PC-9 (cell line): ENCODE measurements at regions not wholly inside any gene's neighbourhood (a gene's known extent, or its start where the extent isn't known, plus 50 kb on each side); places are given as distances from the start of the nearest gene placed in this dataset.

Experiments used
- BruUV-seq: library from RNA; stranded (reverse); fragments of 400-500 nt; replicated peaks from 2 replicates; lab custom pipeline; 2021; lab: Mats Ljungman, UMichigan
- CTCF ChIA-PET: fragments of 300-600 bp; sonication (Branson Sonifier 250); formaldehyde crosslinking; loops from one replicate; lab custom pipeline; 2022; ENCODE audit warnings: antibody characterized with exemption; lab: Charles Lee
- POLR2A ChIA-PET: fragments of 300-600 bp; sonication (Branson Sonifier 250); formaldehyde crosslinking; loops from one replicate; lab custom pipeline; 2022; ENCODE audit warnings: antibody characterized with exemption; ENCODE audit not compliant: unreplicated experiment; lab: Charles Lee
- DNase-seq, 2 experiments: peaks; one replicate each; pipeline versions ENCODE4 v3.0.0 to v3.0.0-alpha.2; 2015 to 2022; ENCODE audit warnings: mixed read lengths in 1 of 2
- H2AFZ ChIP-seq: fragments of 200-600 bp; sonication (generic); 2 replicates; pipeline ENCODE4 v1.8.1; 2017; ENCODE audit warnings: antibody characterized with exemption
- H3F3A ChIP-seq: fragments of 200-600 bp; sonication (generic); 2 replicates; pipeline ENCODE4 v1.8.1; 2017; ENCODE audit warnings: antibody characterized with exemption, mild to moderate bottlenecking, low read depth; ENCODE audit not compliant: insufficient read depth
- H3K27ac ChIP-seq: fragments of 200-600 bp; sonication (generic); 2 replicates; pipeline ENCODE4 v1.6.1; 2016; ENCODE audit warnings: mixed run types
- H3K27me3 ChIP-seq: fragments of 200-600 bp; sonication (generic); 2 replicates; pipeline ENCODE4 v1.6.1; 2016; ENCODE audit warnings: low read depth, mixed run types; ENCODE audit not compliant: insufficient read depth
- H3K36me3 ChIP-seq: fragments of 200-600 bp; sonication (generic); 2 replicates; pipeline ENCODE4 v1.6.1; 2016; ENCODE audit warnings: low read depth, mixed run types
- H3K4me1 ChIP-seq: fragments of 200-600 bp; sonication (generic); replicated peaks from 2 replicates; pipeline ENCODE4 v1.6.1; 2016; ENCODE audit warnings: mixed run types; ENCODE audit not compliant: insufficient read depth
- H3K4me2 ChIP-seq: fragments of 200-600 bp; sonication (generic); 2 replicates; pipeline ENCODE4 v1.6.1; 2017; ENCODE audit warnings: mixed run types
- H3K4me3 ChIP-seq: fragments of 200-600 bp; sonication (generic); 2 replicates; pipeline ENCODE4 v1.6.1; 2016; ENCODE audit warnings: mixed run types
- H3K79me2 ChIP-seq: fragments of 200-600 bp; sonication (generic); 2 replicates; pipeline ENCODE4 v1.6.1; 2017; ENCODE audit warnings: low read depth, mixed run types
- H3K9me2 ChIP-seq: fragments of 200-600 bp; sonication (generic); 2 replicates; pipeline ENCODE4 v1.8.1; 2017; ENCODE audit warnings: mild to moderate bottlenecking; ENCODE audit not compliant: insufficient read depth
- H3K9me3 ChIP-seq: fragments of 200-600 bp; sonication (generic); 2 replicates; pipeline ENCODE4 v1.8.1; 2016; ENCODE audit warnings: low read depth; ENCODE audit not compliant: insufficient read depth
- H4K20me1 ChIP-seq: fragments of 200-600 bp; sonication (generic); 2 replicates; pipeline ENCODE4 v1.8.1; 2017; ENCODE audit not compliant: insufficient read depth
- EZH2 ChIP-seq: fragments of 200-600 bp; sonication (generic); IDR thresholded peaks from 2 replicates; pipeline ENCODE4 v1.8.0; 2017; ENCODE audit warnings: antibody characterized with exemption, low read depth
- intact Hi-C: fragments of 100-400 bp; cut with micrococcal nuclease; formaldehyde crosslinking; loops from one replicate; pipeline ENCODE4 v1.10.0; 2022; ENCODE audit not compliant: unreplicated experiment
- TF ChIP-seq, protein P1 (sequence below): fragments of 200-600 bp; sonication (generic); conservative IDR thresholded peaks from 2 replicates; pipeline ENCODE4 v1.6.1; 2017; ENCODE audit warnings: mixed run types, antibody characterized with exemption, mild to moderate bottlenecking, moderate library complexity

DNA sequence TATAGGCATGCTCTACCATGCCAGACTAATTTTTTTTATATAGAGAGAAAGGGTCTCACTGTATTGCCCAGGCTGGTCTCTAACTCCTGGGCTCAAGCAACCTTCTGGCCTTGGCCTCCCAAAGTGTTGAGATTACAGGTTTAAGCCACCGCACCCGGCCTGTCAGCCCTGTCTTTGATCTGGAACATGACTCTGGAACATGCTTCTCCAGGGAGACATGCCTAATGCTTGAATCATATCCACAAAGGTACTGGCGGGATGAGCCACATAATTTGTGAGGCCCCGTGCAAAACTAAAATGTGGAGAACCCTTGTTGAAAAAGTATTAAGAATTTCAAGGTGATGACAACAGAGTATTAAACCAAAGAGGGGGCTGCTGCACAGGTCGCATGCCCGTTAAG lies 282.8 kb downstream of the ARHGAP12 start:
- Histone ChIP-seq H3K79me2 (no peaks in the 10 kb centered on the region), H3K9me2 (no peaks in the 10 kb centered on the region), H3K27me3 (no peaks in the 10 kb centered on the region), H3K4me3 (no peak overlapping the region), H3K9me3 (no peaks in the 10 kb centered on the region), H3K27ac (no peak overlapping the region), H4K20me1 (no peaks in the 10 kb centered on the region), H3K4me2 (no peak overlapping the region), H3K36me3 (no peaks in the 10 kb centered on the region), H2AFZ (no peak overlapping the region), H3K4me1 (no peaks in the 10 kb centered on the region), H3F3A (no peaks in the 10 kb centered on the region)
- no peak for TF ChIP-seq EZH2
- TF ChIP-seq, protein P1, sequence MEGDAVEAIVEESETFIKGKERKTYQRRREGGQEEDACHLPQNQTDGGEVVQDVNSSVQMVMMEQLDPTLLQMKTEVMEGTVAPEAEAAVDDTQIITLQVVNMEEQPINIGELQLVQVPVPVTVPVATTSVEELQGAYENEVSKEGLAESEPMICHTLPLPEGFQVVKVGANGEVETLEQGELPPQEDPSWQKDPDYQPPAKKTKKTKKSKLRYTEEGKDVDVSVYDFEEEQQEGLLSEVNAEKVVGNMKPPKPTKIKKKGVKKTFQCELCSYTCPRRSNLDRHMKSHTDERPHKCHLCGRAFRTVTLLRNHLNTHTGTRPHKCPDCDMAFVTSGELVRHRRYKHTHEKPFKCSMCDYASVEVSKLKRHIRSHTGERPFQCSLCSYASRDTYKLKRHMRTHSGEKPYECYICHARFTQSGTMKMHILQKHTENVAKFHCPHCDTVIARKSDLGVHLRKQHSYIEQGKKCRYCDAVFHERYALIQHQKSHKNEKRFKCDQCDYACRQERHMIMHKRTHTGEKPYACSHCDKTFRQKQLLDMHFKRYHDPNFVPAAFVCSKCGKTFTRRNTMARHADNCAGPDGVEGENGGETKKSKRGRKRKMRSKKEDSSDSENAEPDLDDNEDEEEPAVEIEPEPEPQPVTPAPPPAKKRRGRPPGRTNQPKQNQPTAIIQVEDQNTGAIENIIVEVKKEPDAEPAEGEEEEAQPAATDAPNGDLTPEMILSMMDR, result no peak
- BruUV-seq, result no TSS peak
- ChIA-PET CTCF (no interaction called here), POLR2A (no interaction called here)
- intact Hi-C loops, result no loop called here
- no peak for DNase-seq

DNA sequence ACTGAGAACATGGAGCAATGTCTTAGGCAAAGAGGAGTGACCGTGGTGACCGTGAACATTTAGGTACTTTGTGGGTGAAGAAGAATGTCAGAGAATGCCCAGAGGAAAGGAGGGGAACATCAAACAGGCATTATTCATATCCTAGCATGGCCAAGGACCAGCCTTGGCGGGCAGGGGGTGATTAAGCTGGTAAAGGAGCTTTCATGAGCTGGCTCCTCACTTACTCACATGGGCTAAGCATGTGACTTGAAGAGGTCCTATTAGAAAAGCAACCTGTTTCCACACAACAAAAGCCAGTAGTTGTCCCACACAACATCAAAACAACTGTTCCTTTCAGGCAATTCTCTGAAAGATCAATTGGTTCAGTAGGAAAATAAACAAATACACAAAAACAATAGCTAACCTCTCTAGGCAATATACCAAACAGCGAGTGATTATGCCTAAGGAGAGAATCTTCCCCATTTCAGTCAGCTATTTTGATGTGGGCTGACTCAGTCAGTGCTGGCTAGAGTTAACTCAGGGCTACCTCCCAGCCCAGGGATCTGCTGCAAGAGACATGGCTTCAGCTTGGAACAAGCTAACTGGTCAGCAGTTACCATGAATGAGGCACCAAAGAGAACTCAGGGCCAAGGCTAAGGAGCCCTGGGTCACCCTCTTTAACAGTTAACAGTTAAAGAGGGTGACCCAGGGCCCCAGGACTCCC lies 283.5 kb downstream of the ARHGAP12 start:
- Histone ChIP-seq H2AFZ (no peak overlapping the region), H3K36me3 (no peaks in the 10 kb centered on the region), H4K20me1 (no peaks in the 10 kb centered on the region), H3K4me3 (no peak overlapping the region), H3K9me3 (no peaks in the 10 kb centered on the region), H3K4me1 (no peaks in the 10 kb centered on the region), H3F3A (no peaks in the 10 kb centered on the region), H3K27me3 (no peaks in the 10 kb centered on the region), H3K79me2 (no peaks in the 10 kb centered on the region), H3K4me2 (no peak overlapping the region), H3K9me2 (no peaks in the 10 kb centered on the region), H3K27ac (no peak overlapping the region)
- TF ChIP-seq, protein P1, result no peak
- TF ChIP-seq EZH2, result no peak
- no peak for DNase-seq
- BruUV-seq, result no TSS peak
- POLR2A ChIA-PET, result no interaction called here
- intact Hi-C loops, result no loop called here
- CTCF ChIA-PET, result no interaction called here

DNA sequence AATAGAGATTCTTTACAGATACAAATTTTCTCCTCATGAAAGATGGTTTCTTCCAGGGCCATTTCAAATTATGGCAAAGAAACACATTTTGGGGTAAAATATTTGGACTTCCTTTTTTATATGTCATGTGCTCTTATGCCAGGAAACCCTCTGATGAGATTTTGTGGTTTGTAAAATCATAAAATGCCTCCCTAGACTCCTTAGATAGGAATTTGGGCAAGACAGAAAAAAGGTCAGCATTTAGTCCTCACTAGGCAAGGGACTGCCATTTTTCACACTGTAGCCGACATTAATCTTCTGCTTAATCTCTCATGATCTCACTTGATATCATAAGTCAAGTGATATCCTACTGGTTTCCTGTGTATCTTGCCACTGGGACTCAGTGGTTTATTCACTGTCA lies 286.4 kb downstream of the ARHGAP12 start:
- Histone ChIP-seq H3K36me3 (no peaks in the 10 kb centered on the region), H3K27me3 (no peaks in the 10 kb centered on the region), H3K9me3 (no peaks in the 10 kb centered on the region), H3K79me2 (no peaks in the 10 kb centered on the region), H3K9me2 (no peaks in the 10 kb centered on the region), H4K20me1 (no peaks in the 10 kb centered on the region), H3K4me2 (no peak overlapping the region), H3F3A (no peaks in the 10 kb centered on the region), H3K4me1 (no peaks in the 10 kb centered on the region), H3K27ac (no peak overlapping the region), H3K4me3 (no peak overlapping the region), H2AFZ (no peak overlapping the region)
- intact Hi-C loops, result no loop called here
- POLR2A ChIA-PET, result no interaction called here
- TF ChIP-seq, protein P1, result no peak
- no peak for TF ChIP-seq EZH2
- CTCF ChIA-PET, result no interaction called here
- DNase-seq, result no peak
- BruUV-seq, result no TSS peak
